Upper lobe of right lung (tissue), 1 donor: ENCODE measurements at regions not wholly inside any gene's neighbourhood (a gene's known extent, or its start where the extent isn't known, plus 50 kb on each side); places are given as distances from the start of the nearest gene placed in this dataset.

Experiments
- ATAC-seq: fragments of 200-7000 bp; cut with Tn5 transposase; one replicate; pipeline ENCODE4 v1.9.1; 2020; ENCODE audit warnings: mild to moderate bottlenecking, moderate library complexity
- DNase-seq: peaks from one replicate; pipeline ENCODE4 v3.0.0-alpha.2; 2020
- H3K27ac ChIP-seq: fragments of 200-600 bp; one replicate; pipeline ENCODE4 v1.8.0; 2022
- H3K27me3 ChIP-seq: fragments of 200-600 bp; one replicate; pipeline ENCODE4 v1.8.0; 2022; ENCODE audit warnings: mild to moderate bottlenecking
- H3K36me3 ChIP-seq: fragments of 200-600 bp; one replicate; pipeline ENCODE4 v1.8.0; 2022
- H3K4me1 ChIP-seq: fragments of 200-600 bp; one replicate; pipeline ENCODE4 v1.8.0; 2022
- H3K4me3 ChIP-seq: fragments of 200-600 bp; one replicate; pipeline ENCODE4 v1.8.0; 2022; ENCODE audit warnings: mild to moderate bottlenecking
- H3K9me3 ChIP-seq: fragments of 200-600 bp; one replicate; pipeline ENCODE4 v1.8.0; 2022
- CTCF ChIP-seq: fragments of 200-600 bp; IDR thresholded peaks from one replicate; pipeline ENCODE4 v1.8.0; 2022; ENCODE audit warnings: antibody characterized with exemption
- intact Hi-C: fragments of 100-400 bp; cut with DNase I; formaldehyde crosslinking; loops from one replicate; pipeline ENCODE4 v1.11.0; 2022
- donor health status: DM: no; HTN: yes; CAD: no; lungs with severe emphysema.

- Histone ChIP-seq H3K4me1 (no peaks in the 10 kb centered on the region), H3K27ac (no peak overlapping the region), H3K4me3 (no peak overlapping the region), H3K27me3 (no peaks in the 10 kb centered on the region), H3K36me3 (no peaks in the 10 kb centered on the region), H3K9me3 (no peaks in the 10 kb centered on the region)
- intact Hi-C loops, result no loop called here
- DNase-seq, result no peak
- ATAC-seq, result no peak
- TF ChIP-seq CTCF, result no peak
Observed at GRCh38 chr2:36140391-36140790, 215.2 kb upstream of the CRIM1 start.

GRCh38 chr2:36137612-36138011 lies 218.0 kb upstream of the CRIM1 start:
- DNase-seq (no peak), ATAC-seq (no peak)
- Histone ChIP-seq H3K27ac (no peak overlapping the region), H3K27me3 (no peaks in the 10 kb centered on the region), H3K4me1 (no peaks in the 10 kb centered on the region), H3K4me3 (no peak overlapping the region), H3K36me3 (no peaks in the 10 kb centered on the region), H3K9me3 (no peaks in the 10 kb centered on the region)
- intact Hi-C loops, result no loop called here
- no peak for TF ChIP-seq CTCF

GRCh38 chr2:36134281-36134680 lies 221.3 kb upstream of the CRIM1 start:
- no peaks in the 10 kb centered on the region for H3K36me3 ChIP-seq
- no peak for TF ChIP-seq CTCF
- intact Hi-C loops, result no loop called here
- no peaks in the 10 kb centered on the region for H3K4me1 ChIP-seq
- no peaks in the 10 kb centered on the region for H3K27me3 ChIP-seq
- no peaks in the 10 kb centered on the region for H3K9me3 ChIP-seq
- no peak overlapping the region for H3K4me3 ChIP-seq
- ATAC-seq (no peak), DNase-seq (no peak)
- H3K27ac ChIP-seq, result no peak overlapping the region

- intact Hi-C loops, result no loop called here
- no peak for DNase-seq
- no peak overlapping the region for H3K27ac ChIP-seq
- no peak overlapping the region for H3K4me3 ChIP-seq
- ATAC-seq, result no peak
- TF ChIP-seq CTCF, result no peak
- H3K9me3 ChIP-seq, result no peaks in the 10 kb centered on the region
- no peaks in the 10 kb centered on the region for H3K36me3 ChIP-seq
- H3K4me1 ChIP-seq, result no peaks in the 10 kb centered on the region
- no peaks in the 10 kb centered on the region for H3K27me3 ChIP-seq
Observed at GRCh38 chr2:36128359-36128758, 227.2 kb upstream of the CRIM1 start.

- Histone ChIP-seq H3K36me3 (no peaks in the 10 kb centered on the region), H3K9me3 (no peaks in the 10 kb centered on the region), H3K4me1 (no peaks in the 10 kb centered on the region), H3K27me3 (no peaks in the 10 kb centered on the region), H3K27ac (no peak overlapping the region), H3K4me3 (no peak overlapping the region)
- ATAC-seq (no peak), DNase-seq (no peak)
- TF ChIP-seq CTCF, result no peak
- intact Hi-C loops, result no loop called here
Observed at GRCh38 chr2:36125702-36126101, 229.9 kb upstream of the CRIM1 start.

GRCh38 chr2:36123995-36124394 lies 231.6 kb upstream of the CRIM1 start:
- DNase-seq, result no peak
- Histone ChIP-seq H3K4me3 (no peak overlapping the region), H3K4me1 (no peaks in the 10 kb centered on the region), H3K36me3 (no peaks in the 10 kb centered on the region), H3K9me3 (no peaks in the 10 kb centered on the region), H3K27me3 (no peaks in the 10 kb centered on the region), H3K27ac (no peak overlapping the region)
- intact Hi-C loops, result no loop called here
- no peak for ATAC-seq
- no peak for TF ChIP-seq CTCF
